Activated CD4-positive, alpha-beta T cell treated with anti-CD3 and anti-CD28 coated beads, Interleukin-2, amount 10 ng/mL, durations not matched to agents 24 days and 14 days (primary cell): ENCODE measurements at regions not wholly inside any gene's neighbourhood (a gene's known extent, or its start where the extent isn't known, plus 50 kb on each side); places are given as distances from the start of the nearest gene placed in this dataset.

ENCODE experiments used
- DNase-seq: peaks from one replicate; pipeline ENCODE4 v3.0.0; 2022
- H3K27ac Mint-ChIP-seq: one replicate; pipeline ENCODE4 v1.8.0; 2022; ENCODE audit warnings: mild to moderate bottlenecking, mixed read lengths
- H3K27me3 Mint-ChIP-seq: one replicate; pipeline ENCODE4 v1.8.0; 2022; ENCODE audit warnings: mixed read lengths
- H3K36me3 Mint-ChIP-seq: one replicate; pipeline ENCODE4 v1.8.0; 2022; ENCODE audit warnings: low read depth, mild to moderate bottlenecking, mixed read lengths
- H3K4me1 Mint-ChIP-seq: one replicate; pipeline ENCODE4 v1.8.0; 2021; ENCODE audit warnings: mixed read lengths
- H3K4me3 Mint-ChIP-seq: one replicate; pipeline ENCODE4 v1.8.0; 2022; ENCODE audit warnings: mild to moderate bottlenecking, moderate library complexity, mixed read lengths
- H3K9me3 Mint-ChIP-seq: one replicate; pipeline ENCODE4 v1.8.0; 2021; ENCODE audit warnings: mixed read lengths
- intact Hi-C: fragments of 100-400 bp; cut with micrococcal nuclease; formaldehyde crosslinking; loops from one replicate; pipeline ENCODE4 v1.15.1; 2023

- Mint-ChIP-seq H3K27ac (no peak overlapping the region), H3K9me3 (no peaks in the 10 kb centered on the region), H3K4me1 (no peaks in the 10 kb centered on the region), H3K36me3 (no peaks in the 10 kb centered on the region), H3K4me3 (no peak overlapping the region), H3K27me3 (no peaks in the 10 kb centered on the region)
- intact Hi-C loops = no loop called here
- no peak for DNase-seq
These were observed 710.7 kb upstream of the SLIT2 start for GRCh38 chr4:19540859-19541540.

GRCh38 chr4:19539201-19539600 is 712.5 kb upstream of the SLIT2 start:
- intact Hi-C loops = no loop called here
- Mint-ChIP-seq H3K27me3 (no peaks in the 10 kb centered on the region), H3K36me3 (no peaks in the 10 kb centered on the region), H3K4me1 (no peaks in the 10 kb centered on the region), H3K27ac (no peak overlapping the region), H3K9me3 (no peaks in the 10 kb centered on the region), H3K4me3 (no peak overlapping the region)
- DNase-seq = no peak

GRCh38 chr4:19534159-19534558 is 717.5 kb upstream of the SLIT2 start:
- H3K36me3 Mint-ChIP-seq = no peaks in the 10 kb centered on the region
- no peak overlapping the region for H3K27ac Mint-ChIP-seq
- no peaks in the 10 kb centered on the region for H3K4me1 Mint-ChIP-seq
- no peak overlapping the region for H3K4me3 Mint-ChIP-seq
- DNase-seq = no peak
- no peaks in the 10 kb centered on the region for H3K9me3 Mint-ChIP-seq
- no peaks in the 10 kb centered on the region for H3K27me3 Mint-ChIP-seq
- intact Hi-C loops = no loop called here

- Mint-ChIP-seq H3K4me1 (no peaks in the 10 kb centered on the region), H3K27me3 (no peaks in the 10 kb centered on the region), H3K9me3 (peaks cover 6% of the 10 kb centered on the region), H3K36me3 (no peaks in the 10 kb centered on the region), H3K27ac (no peak overlapping the region), H3K4me3 (no peak overlapping the region)
- intact Hi-C loops = no loop called here
- DNase-seq = no peak
These were observed 719.5 kb upstream of the SLIT2 start for GRCh38 chr4:19531906-19532848.

GRCh38 chr4:19523964-19524363 is 727.7 kb upstream of the SLIT2 start:
- H3K36me3 Mint-ChIP-seq = no peaks in the 10 kb centered on the region
- H3K4me3 Mint-ChIP-seq = no peak overlapping the region
- DNase-seq = no peak
- intact Hi-C loops = no loop called here
- no peaks in the 10 kb centered on the region for H3K27me3 Mint-ChIP-seq
- H3K9me3 Mint-ChIP-seq = peaks cover 6% of the 10 kb centered on the region
- no peak overlapping the region for H3K27ac Mint-ChIP-seq
- no peaks in the 10 kb centered on the region for H3K4me1 Mint-ChIP-seq

GRCh38 chr4:19522966-19523365 is 728.7 kb upstream of the SLIT2 start:
- H3K4me3 Mint-ChIP-seq = no peak overlapping the region
- H3K27me3 Mint-ChIP-seq = no peaks in the 10 kb centered on the region
- intact Hi-C loops = no loop called here
- no peak overlapping the region for H3K27ac Mint-ChIP-seq
- H3K9me3 Mint-ChIP-seq = peaks cover 3% of the 10 kb centered on the region
- DNase-seq = no peak
- H3K4me1 Mint-ChIP-seq = no peaks in the 10 kb centered on the region
- H3K36me3 Mint-ChIP-seq = no peaks in the 10 kb centered on the region

- peaks cover 9% of the 10 kb centered on the region for H3K9me3 Mint-ChIP-seq
- H3K4me3 Mint-ChIP-seq = no peak overlapping the region
- no peak overlapping the region for H3K27ac Mint-ChIP-seq
- H3K4me1 Mint-ChIP-seq = no peaks in the 10 kb centered on the region
- H3K36me3 Mint-ChIP-seq = no peaks in the 10 kb centered on the region
- H3K27me3 Mint-ChIP-seq = no peaks in the 10 kb centered on the region
- no peak for DNase-seq
- intact Hi-C loops = no loop called here
These were observed 730.7 kb upstream of the SLIT2 start for GRCh38 chr4:19520939-19521520.

GRCh38 chr4:19514276-19515070 is 737.2 kb upstream of the SLIT2 start:
- H3K4me1 Mint-ChIP-seq = no peaks in the 10 kb centered on the region
- H3K36me3 Mint-ChIP-seq = no peaks in the 10 kb centered on the region
- H3K4me3 Mint-ChIP-seq = no peak overlapping the region
- no peaks in the 10 kb centered on the region for H3K27me3 Mint-ChIP-seq
- no peak for DNase-seq
- peaks cover 19% of the 10 kb centered on the region for H3K9me3 Mint-ChIP-seq
- intact Hi-C loops = no loop called here
- no peak overlapping the region for H3K27ac Mint-ChIP-seq

- Mint-ChIP-seq H3K27me3 (no peaks in the 10 kb centered on the region), H3K36me3 (no peaks in the 10 kb centered on the region), H3K4me1 (no peaks in the 10 kb centered on the region), H3K4me3 (no peak overlapping the region), H3K27ac (no peak overlapping the region), H3K9me3 (peaks cover 14% of the 10 kb centered on the region)
- intact Hi-C loops = no loop called here
- no peak for DNase-seq
These were observed 739.6 kb upstream of the SLIT2 start for GRCh38 chr4:19512086-19512485.

- no peaks in the 10 kb centered on the region for H3K36me3 Mint-ChIP-seq
- H3K27ac Mint-ChIP-seq = no peak overlapping the region
- no peak overlapping the region for H3K4me3 Mint-ChIP-seq
- H3K9me3 Mint-ChIP-seq = peaks cover 10% of the 10 kb centered on the region
- H3K4me1 Mint-ChIP-seq = no peaks in the 10 kb centered on the region
- no peak for DNase-seq
- intact Hi-C loops = no loop called here
- H3K27me3 Mint-ChIP-seq = no peaks in the 10 kb centered on the region
These were observed 740.7 kb upstream of the SLIT2 start for GRCh38 chr4:19510993-19511392.

- H3K36me3 Mint-ChIP-seq = no peaks in the 10 kb centered on the region
- no peaks in the 10 kb centered on the region for H3K27me3 Mint-ChIP-seq
- H3K4me1 Mint-ChIP-seq = no peaks in the 10 kb centered on the region
- H3K4me3 Mint-ChIP-seq = no peak overlapping the region
- intact Hi-C loops = no loop called here
- peaks cover 3% of the 10 kb centered on the region for H3K9me3 Mint-ChIP-seq
- no peak overlapping the region for H3K27ac Mint-ChIP-seq
- DNase-seq = no peak
These were observed 743.3 kb upstream of the SLIT2 start for GRCh38 chr4:19508442-19508841.

GRCh38 chr4:19497705-19498104 is 754.0 kb upstream of the SLIT2 start:
- intact Hi-C loops = no loop called here
- Mint-ChIP-seq H3K36me3 (no peaks in the 10 kb centered on the region), H3K4me1 (no peaks in the 10 kb centered on the region), H3K27ac (no peak overlapping the region), H3K9me3 (peaks cover 5% of the 10 kb centered on the region), H3K4me3 (no peak overlapping the region), H3K27me3 (no peaks in the 10 kb centered on the region)
- no peak for DNase-seq

GRCh38 chr4:19496756-19497155 is 754.9 kb upstream of the SLIT2 start:
- Mint-ChIP-seq H3K4me3 (no peak overlapping the region), H3K36me3 (no peaks in the 10 kb centered on the region), H3K4me1 (no peaks in the 10 kb centered on the region), H3K27ac (no peak overlapping the region), H3K27me3 (no peaks in the 10 kb centered on the region), H3K9me3 (peaks cover 5% of the 10 kb centered on the region)
- intact Hi-C loops = no loop called here
- DNase-seq = no peak

GRCh38 chr4:19494961-19495360 is 756.7 kb upstream of the SLIT2 start:
- no peak for DNase-seq
- H3K9me3 Mint-ChIP-seq = peaks cover 5% of the 10 kb centered on the region
- H3K36me3 Mint-ChIP-seq = no peaks in the 10 kb centered on the region
- no peaks in the 10 kb centered on the region for H3K27me3 Mint-ChIP-seq
- intact Hi-C loops = no loop called here
- H3K27ac Mint-ChIP-seq = no peak overlapping the region
- no peaks in the 10 kb centered on the region for H3K4me1 Mint-ChIP-seq
- H3K4me3 Mint-ChIP-seq = no peak overlapping the region
